ENCODE measurements at regions not wholly inside any gene's neighbourhood (a gene's known extent, or its start where the extent isn't known, plus 50 kb on each side); places are given as distances from the start of the nearest gene placed in this dataset.

DNA sequence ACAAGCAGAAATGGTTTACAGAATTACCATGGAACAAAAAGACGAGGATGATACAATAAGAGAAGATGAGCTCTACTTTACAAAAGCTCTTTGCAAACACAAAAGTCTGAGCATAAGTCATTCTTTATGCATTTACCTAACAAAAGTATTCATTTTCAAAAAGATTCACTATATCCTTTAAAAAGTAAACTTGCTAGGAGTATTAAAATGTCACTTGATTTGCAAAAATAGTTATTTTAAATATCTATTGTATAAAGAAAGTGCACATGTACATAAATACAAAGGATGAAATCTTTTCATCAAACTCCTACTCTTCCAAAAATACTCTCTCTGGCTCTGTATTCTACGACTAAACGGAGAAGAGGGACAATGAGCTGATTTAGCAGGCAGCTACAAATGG lies 146.4 kb upstream of the STEAP1 start:
- in situ Hi-C loops (cut with MboI; ENCODE audit: low sequenced_read_pairs): no loop called here
- H2AFZ ChIP-seq (replicated peaks; ENCODE audit: low read length, poor library complexity): no peak overlapping the region
- no peak overlapping the region for H3K4me3 ChIP-seq (ENCODE audit: insufficient read depth, low read depth, low read length)
- H3K27me3 ChIP-seq (ENCODE audit: control insufficient read depth, insufficient read depth, low read length): no peaks in the 10 kb centered on the region
- no peak overlapping the region for H4K8ac ChIP-seq (ENCODE audit: low read depth in 2 of 2, low read length in 2 of 2)
- CTCF ChIA-PET: no interaction called here
- H4K5ac ChIP-seq (ENCODE audit: low read depth, low read length): no peak overlapping the region
- H2AK5ac ChIP-seq (ENCODE audit: low read depth, low read length): no peak overlapping the region
- dilution Hi-C loops (cut with HindIII; ENCODE audit: low sequenced_read_pairs, unreplicated experiment): no loop called here
- no peaks in the 10 kb centered on the region for H3K4me1 ChIP-seq (ENCODE audit: control insufficient read depth, insufficient read depth, low read length)
- TF ChIP-seq CHD1 (IDR thresholded peaks at IDR 0.05; ENCODE audit: low read depth, low read length): no peak
- no peak for TF ChIP-seq MAZ (IDR thresholded peaks at IDR 0.05; ENCODE audit: borderline replicate concordance, low read depth, low read length)
- TF ChIP-seq SMC3 (IDR thresholded peaks at IDR 0.05; ENCODE audit: low read depth, low read length): no peak
- TF ChIP-seq, protein P1, sequence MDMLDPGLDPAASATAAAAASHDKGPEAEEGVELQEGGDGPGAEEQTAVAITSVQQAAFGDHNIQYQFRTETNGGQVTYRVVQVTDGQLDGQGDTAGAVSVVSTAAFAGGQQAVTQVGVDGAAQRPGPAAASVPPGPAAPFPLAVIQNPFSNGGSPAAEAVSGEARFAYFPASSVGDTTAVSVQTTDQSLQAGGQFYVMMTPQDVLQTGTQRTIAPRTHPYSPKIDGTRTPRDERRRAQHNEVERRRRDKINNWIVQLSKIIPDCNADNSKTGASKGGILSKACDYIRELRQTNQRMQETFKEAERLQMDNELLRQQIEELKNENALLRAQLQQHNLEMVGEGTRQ (IDR thresholded peaks at IDR 0.05; ENCODE audit: low read depth, low read length): no peak
- no peak for TF ChIP-seq BHLHE40 (IDR thresholded peaks at IDR 0.05; ENCODE audit: low read depth, low read length)
- no peak for TF ChIP-seq RAD21 (IDR thresholded peaks at IDR 0.05; ENCODE audit: low read length)
- TF ChIP-seq RCOR1 (IDR thresholded peaks at IDR 0.05; ENCODE audit: insufficient replicate concordance, low read length): no peak
- no peak for TF ChIP-seq POLR2A (IDR thresholded peaks at IDR 0.05; ENCODE audit: low read depth, low read length)
- no peak for TF ChIP-seq FOS (IDR thresholded peaks at IDR 0.05; ENCODE audit: low read depth, low read length)
- H2BK15ac ChIP-seq (ENCODE audit: low read depth, low read length): no peak overlapping the region
- no peak overlapping the region for H3K4me2 ChIP-seq (ENCODE audit: low read depth, low read length)
- no peak overlapping the region for H3K4ac ChIP-seq (ENCODE audit: low read depth, low read length)
- H3K18ac ChIP-seq (ENCODE audit: low read depth, low read length): no peak overlapping the region
- no peaks in the 10 kb centered on the region for H3K9me1 ChIP-seq (ENCODE audit: insufficient read depth, low read length)
- no TSS peak for BruUV-seq (replicated peaks)
- no peak overlapping the region for H3K56ac ChIP-seq (ENCODE audit: extremely low read depth, insufficient read depth, low read length)
- no peaks in the 10 kb centered on the region; the same call in 1 of the 2 replicates for H3K9me3 ChIP-seq (ENCODE audit: control insufficient read depth, insufficient read depth, low read length)
- no peak overlapping the region for H2BK120ac ChIP-seq (ENCODE audit: low read depth, low read length)
- H3K23ac ChIP-seq (ENCODE audit: low read depth, low read length): no peak overlapping the region
- H4K20me1 ChIP-seq (ENCODE audit: insufficient read depth, low read length): no peaks in the 10 kb centered on the region
- no peaks in the 10 kb centered on the region for H3K36me3 ChIP-seq (ENCODE audit: control insufficient read depth, insufficient read depth, low read length)
- ATAC-seq (ENCODE audit: low read depth): no peak
- H3K27ac ChIP-seq (ENCODE audit: insufficient read depth, low read length): no peak overlapping the region
- no peaks in the 10 kb centered on the region for H3K79me1 ChIP-seq (ENCODE audit: low read depth in 1 of 2, low read length in 2 of 2)
- DNase-seq: no peak
- POLR2A ChIA-PET (ENCODE audit: unreplicated experiment): no interaction called here
- intact Hi-C loops (cut with micrococcal nuclease): no loop called here
- no peak overlapping the region for H2AK9ac ChIP-seq (replicated peaks; ENCODE audit: low read depth, low read length, poor library complexity)
- H3K9ac ChIP-seq (ENCODE audit: low read depth, low read length): no peak overlapping the region
- H4K91ac ChIP-seq (ENCODE audit: insufficient read depth, low read depth, low read length): no peak overlapping the region
- WGBS, 2 experiments (ENCODE audit: extremely low coverage in 2 of 2, insufficient read length in 1 of 2): no CpG with 5 or more reads among the region's 3 CpGs
- H3K14ac ChIP-seq (replicated peaks; ENCODE audit: low read depth, low read length): no peak overlapping the region
- no peak overlapping the region for H2BK5ac ChIP-seq (ENCODE audit: low read depth, low read length, poor library complexity, severe bottlenecking)
- H2BK20ac ChIP-seq (ENCODE audit: low read depth, low read length): no peak overlapping the region

All from IMR-90 (cell line).